Mucosa of rectum (tissue), 2 donors: ENCODE measurements at regions not wholly inside any gene's neighbourhood (a gene's known extent, or its start where the extent isn't known, plus 50 kb on each side); places are given as distances from the start of the nearest gene placed in this dataset.

Experiments
- H3K27ac ChIP-seq, 2 donors: one replicate each; pipeline ENCODE4 v1.7.0; 2013; ENCODE audit warnings: inconsistent platforms in 2 of 2, low read depth in 2 of 2, low read length in 2 of 2
- H3K27me3 ChIP-seq, 2 donors: one replicate each; pipeline ENCODE4 v1.7.0; 2013; ENCODE audit warnings: low read length in 2 of 2; ENCODE audit not compliant: control insufficient read depth in 2 of 2, insufficient read depth in 2 of 2
- H3K36me3 ChIP-seq, 2 donors: one replicate each; pipeline ENCODE4 v1.7.0; 2013; ENCODE audit warnings: low read length in 2 of 2; ENCODE audit not compliant: control insufficient read depth in 2 of 2, insufficient read depth in 2 of 2
- H3K4me1 ChIP-seq, 2 donors: one replicate each; pipeline ENCODE4 v1.7.0; 2013; ENCODE audit warnings: low read length in 2 of 2, mild to moderate bottlenecking in 1 of 2; ENCODE audit not compliant: control insufficient read depth in 2 of 2, insufficient read depth in 2 of 2
- H3K4me3 ChIP-seq, 2 donors: one replicate each; pipeline ENCODE4 v1.7.0; 2013; ENCODE audit warnings: low read length in 2 of 2
- H3K9ac ChIP-seq, 2 donors: one replicate each; pipeline ENCODE4 v1.7.0; 2013; ENCODE audit warnings: low read length in 2 of 2, low read depth in 1 of 2, mild to moderate bottlenecking in 1 of 2
- H3K9me3 ChIP-seq, 2 donors: one replicate each; pipeline ENCODE4 v1.7.0; 2013; ENCODE audit warnings: low read length in 2 of 2; ENCODE audit not compliant: control insufficient read depth in 2 of 2
- donor health status: healthy.
- donor health status: Normal muscosa, but diverticular disease.

GRCh38 chr4:33037464-33037863, 2317.3 kb downstream of the PCDH7 start:
- H3K36me3 ChIP-seq: no peaks in the 10 kb centered on the region
- no peaks in the 10 kb centered on the region for H3K9me3 ChIP-seq
- H3K9ac ChIP-seq: no peak overlapping the region
- no peaks in the 10 kb centered on the region for H3K4me1 ChIP-seq
- H3K27me3 ChIP-seq: no peaks in the 10 kb centered on the region
- no peak overlapping the region for H3K4me3 ChIP-seq
- H3K27ac ChIP-seq: no peak overlapping the region

- Histone ChIP-seq H3K36me3 (no peaks in the 10 kb centered on the region), H3K4me1 (no peaks in the 10 kb centered on the region), H3K27ac (no peak overlapping the region), H3K4me3 (no peak overlapping the region), H3K9me3 (no peaks in the 10 kb centered on the region), H3K9ac (no peak overlapping the region), H3K27me3 (no peaks in the 10 kb centered on the region)
Observed at GRCh38 chr4:33045334-33045733, 2325.2 kb downstream of the PCDH7 start.

DNA sequence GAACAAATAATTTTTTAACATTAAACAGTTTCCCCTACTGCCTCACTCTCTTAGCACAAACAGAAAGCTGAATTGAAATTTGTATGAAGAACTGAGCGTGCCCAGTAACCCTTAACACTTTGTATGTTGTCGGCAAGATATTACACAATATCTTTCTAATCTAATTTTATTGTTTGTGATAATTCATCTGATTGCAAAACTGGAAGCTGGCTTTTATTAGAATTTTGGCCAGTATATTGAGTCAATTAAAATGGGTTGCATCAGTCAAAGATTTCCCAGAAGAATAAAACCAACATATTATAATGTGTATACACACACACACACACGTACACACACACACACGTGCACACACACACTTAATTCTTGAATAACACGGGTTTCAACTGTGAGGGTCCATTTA, 2332.1 kb downstream of the PCDH7 start:
- Histone ChIP-seq H3K9me3 (no peaks in the 10 kb centered on the region), H3K27ac (no peak overlapping the region), H3K4me3 (no peak overlapping the region), H3K9ac (no peak overlapping the region), H3K27me3 (no peaks in the 10 kb centered on the region), H3K36me3 (no peaks in the 10 kb centered on the region), H3K4me1 (no peaks in the 10 kb centered on the region)

DNA sequence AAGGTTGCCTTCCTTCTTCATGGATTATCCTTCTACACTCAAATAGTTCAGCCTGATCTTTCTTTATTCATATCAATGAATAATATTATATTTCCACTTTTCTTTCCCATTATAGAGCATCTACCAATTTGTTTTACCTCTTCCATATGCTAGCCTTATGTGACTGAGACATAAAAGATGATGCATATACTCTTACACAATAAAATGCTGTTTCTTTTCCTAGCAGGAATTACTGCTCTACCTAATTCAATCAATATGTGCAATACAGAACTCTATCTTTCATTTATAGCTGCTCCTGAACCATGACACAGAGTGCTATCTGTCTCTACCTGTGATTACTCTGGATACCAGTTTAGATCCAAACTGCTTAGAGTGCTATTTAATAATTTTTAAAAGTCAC, 2334.0 kb downstream of the PCDH7 start:
- no peak overlapping the region for H3K9ac ChIP-seq
- no peak overlapping the region for H3K27ac ChIP-seq
- no peaks in the 10 kb centered on the region for H3K36me3 ChIP-seq
- H3K9me3 ChIP-seq: no peaks in the 10 kb centered on the region
- H3K4me3 ChIP-seq: no peak overlapping the region
- H3K27me3 ChIP-seq: no peaks in the 10 kb centered on the region
- no peaks in the 10 kb centered on the region for H3K4me1 ChIP-seq

DNA sequence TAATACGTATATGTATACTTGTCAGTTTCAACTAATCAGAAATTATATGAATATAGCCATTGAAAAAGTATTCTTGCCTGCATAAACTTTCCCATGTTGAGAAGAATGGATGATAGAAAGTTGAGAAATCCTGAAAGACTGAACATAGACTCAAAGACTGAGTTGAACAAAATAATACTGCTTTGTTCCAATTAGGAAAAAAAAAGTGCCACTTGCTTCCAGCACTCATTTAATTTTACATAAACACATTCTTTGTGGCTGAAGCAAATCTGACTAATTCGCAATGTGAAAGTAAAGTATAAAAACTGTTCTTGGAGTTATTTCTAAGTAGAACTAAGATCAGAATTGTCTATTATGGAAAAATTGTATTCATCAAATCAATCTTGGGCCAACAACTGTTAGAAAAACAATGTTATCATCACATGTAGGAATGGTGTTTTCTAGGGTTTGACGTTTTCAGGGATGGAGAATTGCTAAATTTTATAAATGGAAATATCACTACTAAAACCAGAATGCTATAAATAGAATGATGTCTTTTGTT, 2334.6 kb downstream of the PCDH7 start:
- H3K9ac ChIP-seq: no peak overlapping the region
- H3K4me3 ChIP-seq: no peak overlapping the region
- H3K27me3 ChIP-seq: no peaks in the 10 kb centered on the region
- no peaks in the 10 kb centered on the region for H3K4me1 ChIP-seq
- H3K27ac ChIP-seq: no peak overlapping the region
- no peaks in the 10 kb centered on the region for H3K9me3 ChIP-seq
- H3K36me3 ChIP-seq: no peaks in the 10 kb centered on the region

DNA sequence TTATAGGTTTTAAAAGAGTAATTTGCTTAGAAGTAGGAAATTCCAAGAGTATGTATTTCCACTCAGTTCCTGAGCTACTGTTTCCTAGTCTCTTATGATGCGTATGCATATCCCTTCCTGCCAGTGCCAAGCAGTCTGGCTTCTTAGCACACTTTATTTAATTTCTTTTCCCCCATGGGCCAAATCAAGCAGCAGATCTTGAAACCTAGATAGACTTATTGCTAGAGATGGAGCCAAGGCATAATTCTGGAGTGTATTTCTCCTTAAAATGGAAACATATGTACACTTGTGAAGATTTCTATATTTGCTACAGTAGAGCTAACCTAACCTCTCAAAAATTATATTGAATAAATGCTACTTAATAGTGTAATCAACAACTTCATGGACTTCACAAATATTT, 2337.6 kb downstream of the PCDH7 start:
- no peaks in the 10 kb centered on the region for H3K27me3 ChIP-seq
- no peak overlapping the region for H3K9ac ChIP-seq
- H3K9me3 ChIP-seq: no peaks in the 10 kb centered on the region
- no peak overlapping the region for H3K4me3 ChIP-seq
- H3K4me1 ChIP-seq: no peaks in the 10 kb centered on the region
- no peak overlapping the region for H3K27ac ChIP-seq
- H3K36me3 ChIP-seq: no peaks in the 10 kb centered on the region

DNA sequence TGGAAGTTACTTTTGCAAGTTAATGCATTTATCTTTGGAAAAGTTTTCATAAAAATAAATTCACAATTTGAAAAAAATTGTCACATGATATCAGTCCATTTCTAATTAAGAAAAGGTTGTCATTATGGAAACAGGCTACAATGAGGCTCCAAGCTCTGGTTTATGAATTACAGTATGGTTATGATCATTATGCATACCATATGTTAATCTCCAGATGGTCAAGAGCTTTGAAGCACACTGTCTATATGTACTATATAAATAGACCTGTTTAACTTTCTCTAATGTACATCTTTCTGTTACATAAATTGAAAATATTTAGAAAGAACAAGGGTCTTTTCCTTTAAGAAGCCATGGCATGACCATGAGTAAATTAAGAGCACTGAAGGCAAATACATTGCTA, 2338.8 kb downstream of the PCDH7 start:
- no peaks in the 10 kb centered on the region for H3K9me3 ChIP-seq
- no peak overlapping the region for H3K27ac ChIP-seq
- H3K36me3 ChIP-seq: no peaks in the 10 kb centered on the region
- H3K4me3 ChIP-seq: no peak overlapping the region
- no peak overlapping the region for H3K9ac ChIP-seq
- H3K4me1 ChIP-seq: no peaks in the 10 kb centered on the region
- H3K27me3 ChIP-seq: no peaks in the 10 kb centered on the region

GRCh38 chr4:33060674-33061542, 2340.7 kb downstream of the PCDH7 start:
- Histone ChIP-seq H3K27me3 (no peaks in the 10 kb centered on the region), H3K9ac (no peak overlapping the region), H3K9me3 (no peaks in the 10 kb centered on the region), H3K27ac (no peak overlapping the region), H3K36me3 (no peaks in the 10 kb centered on the region), H3K4me3 (no peak overlapping the region), H3K4me1 (no peaks in the 10 kb centered on the region)

DNA sequence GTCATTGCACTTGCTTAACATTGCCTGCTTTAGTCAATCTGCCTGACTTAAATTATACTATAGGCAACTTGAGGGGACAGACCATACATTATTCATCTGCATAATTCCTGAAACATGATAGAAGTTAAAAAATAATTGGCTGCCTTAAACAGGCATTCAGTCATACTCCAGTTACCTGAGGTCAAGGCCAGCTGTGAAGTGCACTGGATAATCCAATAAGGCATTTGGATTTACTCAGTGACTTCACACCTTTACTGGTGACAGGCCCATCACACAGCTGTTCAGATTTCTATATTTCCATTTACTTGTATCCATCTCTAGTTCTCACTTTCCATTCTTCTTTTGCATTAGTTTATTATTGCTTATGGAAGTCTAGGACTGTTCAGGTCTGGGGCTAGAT, 2341.6 kb downstream of the PCDH7 start:
- Histone ChIP-seq H3K9me3 (no peaks in the 10 kb centered on the region), H3K4me3 (no peak overlapping the region), H3K4me1 (no peaks in the 10 kb centered on the region), H3K27ac (no peak overlapping the region), H3K27me3 (no peaks in the 10 kb centered on the region), H3K9ac (no peak overlapping the region), H3K36me3 (no peaks in the 10 kb centered on the region)

DNA sequence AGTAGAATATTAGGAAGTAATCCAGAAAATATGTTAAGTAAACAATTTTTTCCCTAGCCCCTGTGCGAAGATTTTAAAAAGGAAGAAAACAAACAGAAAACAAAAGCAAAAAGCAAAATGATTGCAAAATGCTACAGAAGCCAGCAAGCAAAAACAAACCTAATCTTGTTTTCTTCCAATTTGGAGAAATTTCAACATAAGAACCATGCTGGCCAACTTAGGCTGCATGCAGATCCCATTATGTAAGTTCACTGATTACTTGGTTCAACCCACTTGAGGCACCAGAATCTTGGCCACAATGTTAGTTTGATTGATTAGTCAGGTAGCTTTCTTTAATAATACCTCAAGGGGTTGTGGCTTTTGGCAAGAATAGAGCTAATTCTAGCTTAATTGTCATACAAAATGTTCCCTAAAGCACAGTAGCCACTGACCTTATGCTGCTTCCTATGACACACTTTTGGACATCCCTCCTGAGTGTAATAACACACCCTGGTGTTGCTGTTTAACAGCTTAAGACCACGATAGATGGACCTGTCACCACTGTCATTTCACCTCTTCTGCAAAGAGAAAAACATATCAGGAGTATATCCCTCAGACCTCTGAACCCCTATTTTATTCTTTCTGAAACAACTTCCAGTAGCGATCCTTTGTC, 2342.1 kb downstream of the PCDH7 start:
- Histone ChIP-seq H3K36me3 (no peaks in the 10 kb centered on the region), H3K9me3 (no peaks in the 10 kb centered on the region), H3K4me3 (no peak overlapping the region), H3K27ac (no peak overlapping the region), H3K9ac (no peak overlapping the region), H3K27me3 (no peaks in the 10 kb centered on the region), H3K4me1 (no peaks in the 10 kb centered on the region)
